ENCODE measurements at regions not wholly inside any gene's neighbourhood (a gene's known extent, or its start where the extent isn't known, plus 50 kb on each side); places are given as distances from the start of the nearest gene placed in this dataset.

DNA sequence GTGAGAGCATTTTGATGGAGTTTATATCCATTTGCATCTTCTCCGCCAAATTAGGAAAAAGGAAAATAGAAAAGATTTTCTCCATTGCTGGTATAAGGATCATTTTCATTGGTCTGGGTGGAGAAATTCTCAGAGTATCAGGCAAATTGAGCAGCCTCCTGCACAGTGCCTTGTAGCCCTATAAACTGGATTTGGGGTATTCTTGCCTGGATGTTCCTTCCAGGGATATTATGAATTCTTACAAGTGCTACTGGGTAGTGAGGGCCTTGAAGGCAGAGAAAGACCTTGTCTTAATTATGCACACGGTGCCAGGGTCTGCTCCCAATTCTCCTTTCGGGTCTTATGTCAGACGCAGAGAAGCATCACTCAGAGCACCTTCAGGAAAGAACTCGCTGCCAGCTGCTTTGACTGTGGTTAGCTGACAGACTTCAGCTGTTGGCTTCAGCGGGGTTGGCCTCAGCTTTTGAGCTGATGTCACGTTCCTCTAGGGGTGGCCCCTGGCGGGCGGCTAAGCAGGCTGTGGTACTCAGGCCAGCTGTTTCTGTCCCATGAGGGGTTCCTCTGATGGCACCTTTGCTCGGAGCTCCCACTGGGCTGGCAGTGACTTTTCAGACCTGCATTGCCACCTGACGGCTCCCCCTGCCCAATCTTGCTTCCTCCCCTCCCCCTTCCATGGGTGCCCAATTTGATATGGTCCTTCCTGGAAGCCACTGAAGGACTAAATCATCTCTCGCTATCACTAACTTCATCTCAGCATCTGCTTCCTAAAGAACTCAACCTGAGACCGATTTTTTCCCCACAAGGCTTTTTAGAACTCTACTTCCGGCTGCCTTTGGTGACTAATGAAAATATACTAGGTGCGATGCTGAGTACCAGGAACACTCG is 519.5 kb downstream of the BCOR start:
- no peak for DNase-seq

DNA sequence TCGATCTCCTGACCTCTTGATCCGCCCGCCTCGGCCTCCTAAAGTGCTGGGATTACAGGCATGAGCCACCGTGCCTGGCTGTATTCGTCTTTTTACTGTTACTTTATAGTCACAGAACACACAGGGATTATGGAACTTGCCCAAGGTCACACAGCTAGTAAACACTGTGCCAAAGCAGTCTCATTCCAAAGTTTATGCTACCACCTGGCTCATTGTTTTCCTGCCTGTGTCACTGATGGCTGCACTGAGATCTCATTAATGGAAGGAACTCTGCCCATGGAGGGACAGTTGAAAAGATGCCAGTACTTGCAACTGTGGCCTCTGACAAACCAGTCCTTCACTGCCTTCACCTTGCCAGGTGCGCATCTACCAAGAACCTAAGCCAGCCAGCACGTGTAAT is 517.7 kb downstream of the BCOR start:
- no peak for DNase-seq

DNA sequence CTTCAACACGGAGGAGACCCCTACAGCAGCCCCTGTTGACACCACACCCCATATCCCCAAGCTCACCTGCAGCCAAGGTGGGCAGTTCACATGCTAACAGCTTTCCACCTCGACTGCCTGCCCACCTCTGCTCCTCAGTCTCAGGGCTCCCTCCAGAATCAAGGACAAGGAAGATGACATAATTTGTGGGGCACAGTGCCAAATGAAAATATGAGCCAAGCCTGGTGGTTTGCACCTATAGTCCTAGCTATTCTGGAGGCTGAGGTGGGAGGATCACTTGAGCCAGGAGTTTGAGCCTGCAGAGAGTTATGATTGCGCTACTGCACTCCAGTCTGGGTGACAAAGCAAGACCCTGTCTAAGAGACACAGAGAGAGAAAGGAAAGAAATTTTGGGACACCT is 516.3 kb downstream of the BCOR start:
- DNase-seq, result no peak

DNA sequence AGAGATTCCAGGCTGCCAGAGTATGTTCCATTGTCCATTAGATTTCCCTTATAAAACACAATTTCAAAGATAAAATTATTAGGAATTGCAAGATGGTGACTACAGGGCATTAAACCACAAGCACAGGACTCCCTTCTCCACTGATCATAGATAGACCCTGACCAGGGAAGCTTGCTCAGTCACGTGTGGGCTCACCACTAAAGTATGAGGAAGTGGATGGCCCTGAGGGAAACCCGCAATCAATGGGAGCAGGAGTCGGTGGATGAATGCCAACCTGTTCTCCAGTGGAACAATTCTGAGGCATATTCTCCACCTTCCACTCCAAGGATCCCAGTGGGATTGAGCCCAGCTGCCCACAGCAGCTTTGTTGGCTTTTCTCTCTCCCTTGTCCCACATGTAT is 515.7 kb downstream of the BCOR start:
- no peak for DNase-seq

DNA sequence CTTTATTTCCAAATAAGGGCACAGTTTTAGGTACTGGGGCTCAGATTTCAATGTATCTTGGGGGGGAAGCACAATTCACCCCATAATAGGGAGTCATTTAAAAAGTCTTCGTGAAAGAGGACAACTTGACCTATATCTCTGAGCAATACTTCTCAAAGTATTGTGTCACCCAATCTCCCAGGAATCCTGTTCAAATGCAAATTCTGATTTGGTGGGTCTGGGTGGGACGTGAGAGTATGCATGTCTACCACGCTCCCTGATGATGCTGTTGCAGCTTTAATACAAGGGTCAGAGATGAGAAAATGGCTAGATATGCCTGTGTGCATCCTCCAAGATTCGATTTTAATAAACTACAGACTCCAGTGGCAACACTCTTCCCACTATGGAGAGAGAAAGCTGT is 514.8 kb downstream of the BCOR start:
- no peak for DNase-seq

DNA sequence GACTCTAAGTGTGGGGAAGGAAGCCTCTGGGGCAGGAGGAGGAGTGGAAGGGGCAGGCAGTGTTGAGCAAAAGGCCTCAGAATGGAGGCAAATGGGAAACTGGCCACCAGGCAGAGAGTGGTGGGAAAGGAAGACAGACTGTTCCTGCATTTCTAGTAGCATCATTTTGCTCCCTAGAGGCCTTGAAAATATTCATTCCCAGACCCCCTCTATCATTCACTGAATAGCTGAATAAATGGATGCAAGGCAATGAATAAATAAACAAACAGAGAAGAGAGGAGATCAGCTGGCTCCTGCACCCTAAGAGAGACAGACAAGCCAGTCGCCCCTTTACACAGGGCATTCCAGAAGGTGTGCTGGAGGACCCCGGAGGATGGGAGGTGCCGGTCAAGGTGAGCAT is 511.9 kb downstream of the BCOR start:
- DNase-seq, result no peak

DNA sequence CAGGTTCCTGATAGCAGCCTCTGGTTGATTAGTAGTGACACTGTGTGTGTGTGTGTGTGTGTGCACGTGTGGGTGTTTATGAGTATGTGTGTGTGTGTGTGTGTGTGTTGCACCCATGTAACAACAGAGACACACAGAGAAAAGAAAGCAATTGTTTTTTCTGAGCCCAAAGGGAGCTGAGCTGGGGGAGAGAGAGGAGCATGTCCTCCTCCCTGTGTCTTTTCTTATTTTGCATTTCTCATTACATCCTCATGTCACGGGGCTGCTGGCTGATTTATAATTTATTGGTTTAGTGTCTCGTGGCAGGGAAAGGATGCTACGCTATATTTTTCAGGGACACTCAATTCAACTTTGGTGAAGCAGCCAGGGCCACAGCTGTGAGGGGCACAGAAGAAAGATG is 511.4 kb downstream of the BCOR start:
- DNase-seq, result no peak

DNA sequence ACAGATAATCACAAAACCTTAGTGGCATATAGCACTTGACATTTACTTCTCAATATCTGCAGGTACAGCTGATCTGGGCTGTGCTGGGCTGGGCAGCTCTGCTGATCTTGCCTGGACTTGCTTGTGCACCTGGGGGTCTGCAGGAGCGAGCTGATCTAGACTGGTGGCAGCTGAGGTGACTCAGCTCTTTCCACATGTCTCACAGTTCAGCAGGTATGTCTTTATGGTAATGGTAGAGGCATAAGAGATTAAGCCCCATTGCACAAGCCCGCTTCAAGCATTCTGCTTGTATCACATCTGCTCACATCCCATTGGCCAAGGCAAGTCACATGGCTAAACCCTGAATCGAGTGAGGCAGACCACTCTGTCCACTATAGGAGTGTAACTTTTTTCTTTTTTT is 506.7 kb downstream of the BCOR start:
- DNase-seq, result peak; percentile 7

DNA sequence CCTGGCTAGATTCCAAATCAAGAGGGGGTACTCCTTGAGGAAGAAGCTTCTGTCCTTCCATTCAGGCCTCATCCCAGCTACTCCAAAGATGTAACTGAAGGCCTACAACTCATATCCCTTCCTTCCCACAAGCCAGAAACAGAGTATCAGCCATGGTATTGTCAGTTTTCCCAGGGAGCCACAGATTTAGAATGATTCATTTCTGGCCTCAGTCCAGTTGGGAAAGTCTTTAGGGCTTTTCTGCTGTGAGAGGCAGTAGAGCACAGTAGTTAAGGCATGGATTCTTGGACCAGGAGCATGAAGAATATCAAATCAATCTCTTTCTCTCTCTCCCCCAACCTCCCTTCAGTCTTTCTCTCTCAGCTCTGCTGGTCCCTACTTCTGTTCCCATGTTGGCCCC is 505.0 kb downstream of the BCOR start:
- no peak for DNase-seq

DNA sequence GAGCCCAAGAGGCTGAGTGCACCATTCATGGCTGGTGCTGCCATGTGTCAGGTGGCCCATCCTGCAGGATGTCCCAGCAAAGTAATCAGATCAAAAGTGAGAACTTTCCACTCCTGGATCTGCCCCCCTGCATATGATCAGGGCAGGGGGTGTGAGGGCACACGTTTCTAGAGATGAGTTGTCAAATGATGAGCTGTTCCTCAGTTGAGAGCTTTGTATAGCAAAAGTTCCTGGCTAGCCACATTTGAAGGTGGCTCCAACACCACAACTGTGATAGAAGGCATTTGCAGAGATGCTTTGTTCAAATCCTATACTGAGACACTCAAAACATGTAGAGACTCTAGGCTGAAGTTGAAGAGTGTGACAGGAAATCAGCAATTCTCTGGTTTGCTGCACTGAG is 501.8 kb downstream of the BCOR start:
- DNase-seq, result no peak

DNA sequence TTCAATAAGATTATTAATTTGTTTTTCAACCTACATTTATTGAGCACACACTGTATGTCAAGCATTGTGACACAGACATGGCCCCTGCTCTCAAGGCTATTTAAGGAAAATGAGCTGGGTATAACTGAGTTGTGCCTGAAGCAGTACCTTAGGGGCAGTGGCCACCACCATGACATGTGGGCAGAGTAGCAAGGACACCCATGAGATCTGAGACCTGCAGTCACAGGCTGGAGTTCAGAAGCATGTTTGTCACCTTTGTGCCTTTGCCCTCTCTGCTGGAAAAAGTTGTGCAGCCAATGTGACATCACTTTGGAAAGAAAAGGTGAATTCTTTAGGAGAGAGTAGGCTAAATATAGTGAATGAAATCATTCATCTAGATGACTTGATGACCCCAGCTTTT is 501.3 kb downstream of the BCOR start:
- no peak for DNase-seq

DNA sequence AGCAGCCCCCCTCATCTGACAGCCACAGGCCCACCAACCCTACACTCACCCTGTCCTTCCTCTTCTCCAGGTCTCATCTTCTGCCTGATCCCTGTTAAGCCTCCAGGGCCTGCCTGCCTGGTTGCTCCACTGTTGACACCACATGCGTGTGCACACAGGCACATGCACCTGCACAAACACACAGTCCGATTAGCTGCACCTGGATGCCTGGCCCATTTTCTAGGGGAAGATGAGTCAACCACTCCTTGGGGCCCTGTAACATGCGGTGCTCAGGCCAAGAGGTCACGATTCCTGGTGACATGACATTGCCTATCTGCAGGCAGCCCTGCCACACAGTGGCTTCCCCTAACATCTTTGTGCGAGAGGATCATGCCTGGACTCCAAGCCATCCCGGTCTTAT is 498.4 kb downstream of the BCOR start:
- DNase-seq, result no peak

DNA sequence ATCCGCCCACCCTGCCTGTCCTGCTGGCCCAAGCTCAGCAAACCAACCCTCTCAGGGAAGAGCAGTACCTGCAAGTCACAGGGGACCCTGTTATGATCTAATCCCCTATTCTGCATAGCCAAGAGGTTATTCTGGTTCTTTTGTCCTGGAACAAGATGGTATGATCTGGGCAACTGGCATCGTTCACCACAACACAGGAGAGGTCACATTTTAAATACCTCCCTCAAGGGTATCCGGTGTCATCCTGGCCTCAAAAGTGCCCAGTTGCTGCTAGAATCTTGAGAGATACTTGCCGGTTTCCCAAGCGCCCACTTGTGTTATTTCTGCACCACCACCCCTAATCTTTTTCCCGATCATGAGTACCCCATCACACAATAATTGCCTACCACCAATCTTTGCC is 497.5 kb downstream of the BCOR start:
- no peak for DNase-seq

DNA sequence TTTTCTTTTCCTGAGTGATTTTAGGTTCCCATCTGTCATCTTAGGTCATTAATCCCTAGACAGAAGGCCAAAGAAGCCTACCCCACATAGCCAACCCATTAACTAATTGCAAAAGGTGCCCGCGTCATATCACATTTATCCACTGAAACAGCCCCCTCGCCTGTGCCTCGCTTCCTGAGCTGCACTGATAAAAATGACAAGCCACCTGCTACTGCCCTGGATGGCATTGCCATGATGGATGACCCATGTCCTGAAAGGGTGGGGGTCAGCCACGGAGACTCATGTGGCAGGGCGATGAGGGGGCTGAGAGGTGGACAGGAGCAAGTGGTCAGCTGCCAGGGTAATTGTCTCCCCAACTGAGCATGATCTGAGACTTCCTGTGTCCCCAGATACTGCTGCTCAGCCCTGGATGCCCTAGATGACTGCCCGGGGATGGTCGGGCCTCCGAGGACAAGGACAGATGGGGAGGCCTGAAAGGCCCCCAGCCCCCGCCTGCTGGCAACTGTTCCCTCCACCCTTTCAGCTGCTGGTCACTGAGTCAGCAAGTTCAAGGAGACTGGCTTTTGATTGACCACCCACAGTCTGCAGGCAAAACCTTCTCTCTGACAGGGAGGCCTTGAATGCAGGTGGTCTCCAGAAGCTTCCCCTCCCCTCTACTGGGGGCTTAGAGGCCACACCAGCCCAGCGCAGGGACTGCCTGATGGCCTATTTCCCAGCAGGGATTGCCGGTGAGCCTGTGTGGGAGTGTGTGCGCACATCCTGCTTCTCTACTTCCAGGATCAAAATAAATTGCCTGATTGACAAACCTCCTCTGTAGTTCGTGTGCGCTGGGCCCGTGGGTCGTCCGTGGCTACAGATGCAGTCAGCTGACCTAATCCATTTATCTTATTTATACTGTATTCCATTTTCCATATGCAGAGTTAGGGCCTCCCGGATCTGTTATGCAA is 496.3 kb downstream of the BCOR start:
- DNase-seq, result no peak

DNA sequence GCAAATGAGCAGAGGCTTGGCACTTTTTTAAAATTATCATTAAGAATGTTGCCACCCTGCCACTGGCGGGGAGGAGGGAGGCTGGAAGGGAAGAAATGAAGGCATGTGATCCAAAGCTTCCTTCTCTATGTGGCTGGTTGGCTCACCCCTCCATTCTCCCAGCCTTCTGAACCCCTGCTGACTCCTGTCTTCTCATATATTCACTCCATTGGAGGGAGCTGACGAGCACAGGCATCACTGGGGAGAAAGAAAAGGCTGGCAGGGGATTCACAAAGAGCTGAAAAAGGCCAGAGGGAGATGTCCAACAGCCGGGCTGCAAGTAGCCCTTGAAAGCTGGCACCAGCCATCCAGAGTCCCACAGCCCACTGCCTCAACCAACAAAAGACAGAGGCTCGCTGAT is 495.6 kb downstream of the BCOR start:
- no peak for DNase-seq

DNA sequence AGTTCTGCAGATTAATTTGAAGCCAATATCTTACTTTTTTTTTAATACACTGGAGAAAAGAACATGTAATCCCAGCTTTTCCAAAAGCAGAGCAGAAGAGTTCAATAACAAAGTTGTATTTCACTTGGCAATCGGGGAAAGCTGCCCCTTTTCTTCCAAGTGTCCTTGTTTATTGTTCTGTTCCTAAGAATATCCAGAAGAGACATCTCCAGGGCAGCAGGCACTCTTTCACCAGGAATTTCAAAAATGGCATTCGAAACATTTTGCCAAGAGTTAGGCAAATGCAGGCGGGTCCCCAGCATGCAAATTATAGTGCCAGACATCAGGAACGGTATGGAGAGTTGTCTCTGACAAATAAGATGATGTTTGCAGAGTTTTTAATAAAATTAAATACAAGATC is 494.5 kb downstream of the BCOR start:
- DNase-seq, result no peak

DNA sequence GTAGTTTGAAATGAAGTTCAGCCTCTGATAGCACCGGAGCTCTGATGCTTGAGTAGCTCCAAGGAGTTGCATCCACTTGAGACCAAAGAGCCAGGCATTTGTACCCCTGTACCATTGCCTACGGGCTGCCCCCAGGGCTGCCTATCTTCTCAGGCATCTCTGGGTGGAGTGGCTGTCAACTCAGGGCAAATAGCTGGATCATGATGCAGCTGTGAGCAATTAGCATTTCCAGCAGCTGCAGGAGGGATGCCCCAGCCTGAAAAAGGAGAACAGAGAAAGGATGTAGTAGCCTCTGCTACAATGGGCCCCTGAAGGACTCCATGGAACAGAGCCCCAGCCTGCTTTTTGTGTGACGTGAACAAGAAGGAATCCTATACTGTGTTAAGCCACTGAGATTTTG is 492.6 kb downstream of the BCOR start:
- DNase-seq, result no peak

DNA sequence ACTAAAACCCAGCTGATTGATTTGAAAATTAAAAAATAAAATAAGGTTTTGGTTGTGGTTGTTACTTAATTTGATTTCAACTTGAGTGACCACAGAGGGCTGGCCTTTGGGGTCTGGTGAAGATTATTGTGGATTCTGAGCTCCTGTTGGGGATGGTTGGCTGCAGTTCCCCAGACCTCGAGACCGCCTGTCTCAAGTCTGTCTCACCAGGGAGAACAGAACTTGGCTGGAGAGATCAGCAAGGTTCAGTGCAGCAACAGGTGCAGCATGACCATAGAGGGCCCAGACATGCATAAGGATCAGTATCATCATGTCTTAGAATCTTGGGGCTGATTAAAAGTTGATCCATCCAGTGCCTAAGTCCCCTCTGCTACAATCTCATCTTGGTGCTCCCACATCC is 491.9 kb downstream of the BCOR start:
- no peak for DNase-seq

DNA sequence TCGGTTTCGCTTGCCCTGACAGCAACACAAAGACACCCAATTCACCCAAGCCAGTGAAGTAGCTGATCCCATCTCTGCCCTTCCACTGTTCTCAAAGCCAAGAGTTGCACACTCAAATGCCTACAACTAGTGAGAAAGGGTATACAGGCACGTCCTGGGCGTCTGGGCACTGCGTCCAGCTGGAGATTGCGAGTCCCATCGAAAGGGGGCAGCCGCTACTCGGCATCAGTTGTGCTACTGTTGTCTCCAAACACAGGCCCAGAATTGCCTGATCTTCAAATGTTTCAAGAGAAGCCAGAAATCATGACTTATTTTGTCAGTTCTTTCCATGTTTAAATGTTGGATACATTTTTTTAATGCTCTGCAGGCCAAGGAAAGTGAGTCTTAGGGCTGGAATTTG is 487.8 kb downstream of the BCOR start:
- DNase-seq, result no peak

DNA sequence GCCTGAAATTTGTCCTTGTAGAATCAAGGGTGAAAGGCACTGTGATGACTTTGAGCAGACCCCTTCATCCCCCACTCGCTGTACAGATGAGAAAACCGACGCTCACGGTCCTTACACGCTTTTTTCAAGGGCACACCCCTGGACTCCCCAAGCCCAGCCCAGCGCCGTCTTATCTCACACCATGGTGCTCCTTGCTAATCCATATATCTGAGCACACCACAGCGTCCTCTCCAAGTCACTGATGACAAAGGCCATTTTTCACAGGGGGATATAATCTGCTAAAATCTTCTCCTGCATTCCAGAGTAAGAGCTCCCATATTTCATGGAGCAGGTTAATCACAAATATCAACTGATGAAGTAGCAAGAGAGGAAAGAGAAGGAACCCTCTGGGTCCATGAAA is 486.3 kb downstream of the BCOR start:
- DNase-seq, result no peak

DNA sequence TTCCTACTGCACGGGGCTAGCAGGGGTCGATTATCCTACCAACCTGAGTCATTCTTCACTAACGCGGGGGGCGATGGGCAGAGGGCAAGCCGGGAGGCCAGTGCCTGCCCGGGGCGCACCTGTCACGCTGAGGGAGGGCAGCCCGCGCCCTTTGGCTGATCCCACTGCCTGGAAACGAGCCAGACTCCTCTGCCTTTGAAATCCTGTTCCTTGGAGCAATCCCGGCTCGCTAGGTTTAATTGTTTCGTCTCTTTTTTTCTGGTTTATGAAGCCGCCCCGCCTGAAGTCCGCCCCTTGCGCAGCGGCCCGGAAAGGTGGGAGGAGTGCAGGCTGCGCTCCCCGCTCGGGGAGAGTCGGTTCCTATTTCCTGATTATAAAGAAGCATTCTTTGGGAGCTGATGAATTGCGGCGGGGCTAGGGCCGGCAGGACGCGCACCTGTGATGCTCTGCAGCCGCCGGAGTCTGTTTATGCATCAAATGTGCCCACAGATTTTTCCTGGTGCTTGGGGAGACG is 484.2 kb downstream of the BCOR start:
- peak; percentile 91 for DNase-seq

DNA sequence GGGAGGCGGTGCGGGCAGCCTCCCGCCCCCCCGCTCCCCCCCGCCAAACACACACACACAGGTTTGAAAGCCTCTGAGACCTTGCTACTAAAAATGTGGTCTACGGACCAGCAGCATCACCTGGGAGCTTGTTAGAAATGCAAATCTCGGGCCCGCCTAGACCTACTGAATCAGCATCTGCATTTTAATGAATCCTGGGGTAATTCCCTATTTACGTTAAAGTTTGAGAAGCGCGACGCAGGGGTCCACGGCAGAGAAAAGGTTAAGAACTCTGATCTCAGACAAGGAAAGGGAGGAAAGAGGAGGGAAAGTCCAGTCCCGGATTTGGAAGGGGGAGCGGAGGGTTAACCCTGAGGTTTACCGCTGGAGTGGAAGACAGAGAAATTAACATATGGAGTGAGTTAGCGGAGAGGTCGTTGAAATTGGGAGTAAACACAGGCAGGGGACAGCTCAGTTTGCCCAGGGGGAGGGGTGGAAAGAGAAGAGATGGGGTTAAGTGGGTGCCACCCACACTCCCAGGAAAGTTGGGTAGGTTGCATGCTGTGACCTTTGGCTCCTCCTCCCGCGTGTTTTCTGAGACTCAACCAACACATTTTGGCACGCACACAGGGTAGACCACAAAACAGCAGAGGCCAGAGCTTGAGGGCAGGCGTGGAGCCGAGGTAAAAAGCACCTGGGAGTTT is 483.6 kb downstream of the BCOR start:
- peak; percentile 54 for DNase-seq

DNA sequence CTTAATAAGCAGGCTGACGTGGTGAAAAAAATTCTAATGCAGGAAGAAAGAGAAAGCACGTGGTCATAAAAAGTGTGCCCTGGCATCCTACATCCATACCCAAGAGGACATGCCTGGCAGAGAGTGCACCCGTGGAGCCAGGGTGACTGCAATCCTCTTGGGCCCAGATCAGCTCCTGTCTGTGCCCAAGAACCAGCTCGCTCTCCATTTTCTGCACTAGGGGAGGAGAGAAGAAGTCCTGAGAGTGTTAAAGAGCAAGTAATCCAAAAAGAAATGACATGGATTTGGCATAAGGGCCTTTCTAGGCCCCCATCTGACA is 483.1 kb downstream of the BCOR start:
- no peak for DNase-seq
